K562 (cell line): ENCODE measurements at regions not wholly inside any gene's neighbourhood (a gene's known extent, or its start where the extent isn't known, plus 50 kb on each side); places are given as distances from the start of the nearest gene placed in this dataset.

ENCODE experiments used
- ATAC-seq: fragments of 200-7000 bp; cut with Tn5 transposase; 3 replicates; pipeline ENCODE4 v1.9.1; 2020; ENCODE audit warnings: moderate library complexity
- BruUV-seq: library from RNA; stranded (reverse); fragments of 400-500 nt; replicated peaks from 2 replicates; lab custom pipeline; 2021; lab: Mats Ljungman, UMichigan
- CTCF ChIA-PET: fragments of 300-600 bp; formaldehyde crosslinking; extraction: SDS; loops from one replicate; lab custom pipeline; 2021; ENCODE audit warnings: low intra/inter-chr PET ratio; lab: Yijun Ruan, JAX
- POLR2A ChIA-PET: fragments of 300-600, 350-650 bp; sonication (Branson Sonifier 250); formaldehyde crosslinking; extraction: SDS; loops from one replicate; lab custom pipeline; 2021; ENCODE audit warnings: antibody characterized with exemption, inconsistent platforms; lab: Yijun Ruan, JAX
- DNase-seq, 4 experiments: peaks; one replicate each; pipeline versions ENCODE4 v3.0.0 to v3.0.0-alpha.2; 2011 to 2018; ENCODE audit warnings: low spot score in 3 of 4, mixed read lengths in 3 of 4; ENCODE audit errors: extremely low read depth in 1 of 4
- FAIRE-seq: peaks from 2 replicates; lab custom pipeline; 2011; peaks lifted over from hg19 to GRCh38; lab: Jason Lieb, UNC
- H2AFZ ChIP-seq: 2 replicates; pipeline ENCODE4 v1.6.0; 2011; ENCODE audit warnings: low read depth, low read length, control low read depth, inconsistent platforms
- H3K27ac ChIP-seq: fragments of 200-600 bp; 3 replicates; pipeline ENCODE4 v1.8.0; 2011; ENCODE audit warnings: low read depth, mild to moderate bottlenecking, control low read depth, inconsistent platforms, low read length, moderate library complexity, mixed read lengths; ENCODE audit errors: extremely low read depth
- H3K27me3 ChIP-seq, 2 experiments: fragments of 300-600 bp in 1 of 2; 2 replicates in 1 of 2; 3 replicates in 1 of 2; pipeline versions ENCODE4 v1.6.0 to v1.8.0; 2011; ENCODE audit warnings: inconsistent platforms in 2 of 2, low read length in 2 of 2, mild to moderate bottlenecking in 1 of 2, mixed read lengths in 1 of 2, moderate library complexity in 1 of 2; ENCODE audit not compliant: control insufficient read depth in 2 of 2, insufficient read depth in 2 of 2
- H3K36me3 ChIP-seq: fragments of 300-600 bp; 3 replicates; pipeline ENCODE4 v1.8.0; 2011; ENCODE audit warnings: mild to moderate bottlenecking, low read length, inconsistent platforms; ENCODE audit not compliant: control insufficient read depth, insufficient read depth
- H3K4me1 ChIP-seq, 2 experiments: fragments of 200-600 bp in 1 of 2; replicated peaks in 1 of 2; 2 replicates in 1 of 2; 3 replicates in 1 of 2; pipeline versions ENCODE4 v1.5.1 to v1.8.0; 2011; ENCODE audit warnings: inconsistent platforms in 2 of 2, low read length in 2 of 2, mild to moderate bottlenecking in 1 of 2, mixed read lengths in 1 of 2, moderate library complexity in 1 of 2; ENCODE audit not compliant: control insufficient read depth in 2 of 2, insufficient read depth in 2 of 2
- H3K4me2 ChIP-seq: 2 replicates; pipeline ENCODE4 v1.6.1; 2011; ENCODE audit warnings: low read length, control low read depth, inconsistent platforms, mixed read lengths; ENCODE audit not compliant: insufficient read depth
- H3K4me3 ChIP-seq: fragments of 200-600 bp; sonication (generic), shearing (Covaris generic); 2 replicates; pipeline ENCODE4 v1.5.1; 2016; ENCODE audit warnings: control low read depth, inconsistent platforms
- H3K79me2 ChIP-seq: fragments of 200-600 bp; 3 replicates; pipeline ENCODE4 v1.8.0; 2011; ENCODE audit warnings: low read length, inconsistent platforms; ENCODE audit not compliant: control insufficient read depth, insufficient read depth
- H3K9ac ChIP-seq, 2 experiments: 2 replicates each; pipeline versions ENCODE4 v1.6.0 to v1.6.1; 2011; ENCODE audit warnings: low read depth in 2 of 2, low read length in 2 of 2, control low read depth in 1 of 2, inconsistent platforms in 1 of 2, mild to moderate bottlenecking in 1 of 2, mixed read lengths in 1 of 2; ENCODE audit not compliant: insufficient read depth in 1 of 2
- H3K9me1 ChIP-seq: one replicate; pipeline ENCODE4 v1.6.0; 2011; ENCODE audit warnings: inconsistent platforms, mild to moderate bottlenecking, low read length, moderate library complexity; ENCODE audit not compliant: control insufficient read depth, insufficient read depth
- H3K9me3 ChIP-seq: replicated peaks from 2 replicates; pipeline ENCODE4 v1.5.1; 2011; ENCODE audit warnings: low read depth, low read length, inconsistent platforms; ENCODE audit not compliant: control insufficient read depth, insufficient read depth
- H4K20me1 ChIP-seq: replicated peaks from 2 replicates; pipeline ENCODE4 v1.6.1; 2011; ENCODE audit warnings: low read length, inconsistent platforms, mixed read lengths; ENCODE audit not compliant: control insufficient read depth, insufficient read depth
- ARHGAP35 ChIP-seq: fragments of 450-650 bp; IDR thresholded peaks from 2 replicates; pipeline ENCODE4 v1.6.1; 2018; ENCODE audit not compliant: partially characterized antibody
- CAMTA2 ChIP-seq: fragments of 250-450 bp; sonication (Bioruptor Pico); conservative IDR thresholded peaks from 2 replicates; pipeline ENCODE4 v1.5.1; 2022
- CBFA2T2 ChIP-seq: fragments of 450-650 bp; conservative IDR thresholded peaks from 2 replicates; pipeline ENCODE4 v1.6.1; 2017; ENCODE audit warnings: mild to moderate bottlenecking
- CBFB ChIP-seq: sonication (generic); formaldehyde crosslinking; IDR thresholded peaks from 2 replicates; pipeline ENCODE4 v1.4.0; 2020; ENCODE audit warnings: mild to moderate bottlenecking, missing genetic modification reagents
- CHD1 ChIP-seq: fragments of 200-600 bp; sonication (generic); IDR thresholded peaks from one replicate; pipeline ENCODE4 v1.6.1; 2012; ENCODE audit warnings: mild to moderate bottlenecking, moderate library complexity, low read length, inconsistent platforms
- DIDO1 ChIP-seq: fragments of 450-650 bp; IDR thresholded peaks from 2 replicates; pipeline ENCODE4 v1.6.1; 2016; ENCODE audit warnings: low read depth, missing biosample characterization, missing genetic modification characterization
- HNRNPK ChIP-seq: fragments of 200-400 bp; formaldehyde crosslinking; IDR thresholded peaks from one replicate; pipeline ENCODE4 v1.6.1; 2018; ENCODE audit warnings: mild to moderate bottlenecking, low read depth, low read length; ENCODE audit not compliant: poor library complexity, severe bottlenecking
- LCOR ChIP-seq: sonication (generic); formaldehyde crosslinking; IDR thresholded peaks from 2 replicates; pipeline ENCODE4 v1.8.0; 2022; ENCODE audit warnings: mild to moderate bottlenecking, missing genetic modification reagents
- MEF2D ChIP-seq: conservative IDR thresholded peaks from 2 replicates; pipeline ENCODE4 v1.6.1; 2016; ENCODE audit warnings: low read depth, missing genetic modification characterization, missing compliant biosample characterization
- PCBP2 ChIP-seq: fragments of 200-400 bp; formaldehyde crosslinking; IDR thresholded peaks from 2 replicates; pipeline ENCODE4 v1.6.1; 2018; ENCODE audit warnings: low read length, low read depth, mild to moderate bottlenecking, moderate library complexity; ENCODE audit not compliant: poor library complexity, severe bottlenecking
- PHB ChIP-seq: fragments of 250-450 bp; sonication (Bioruptor Pico); IDR thresholded peaks from 2 replicates; pipeline ENCODE4 v1.5.0; 2021
- STAG1 ChIP-seq: sonication (generic); formaldehyde crosslinking; IDR thresholded peaks from 2 replicates; pipeline ENCODE4 v1.5.0; 2020; ENCODE audit warnings: missing genetic modification reagents, borderline replicate concordance
- TRIM28 ChIP-seq: fragments of 450-650 bp; IDR thresholded peaks from 2 replicates; pipeline ENCODE4 v1.6.1; 2017
- ZNF347 ChIP-seq: fragments of 450-650 bp; formaldehyde crosslinking; IDR thresholded peaks from 2 replicates; pipeline ENCODE4 v1.4.0; 2020; ENCODE audit warnings: low read depth, mild to moderate bottlenecking, moderate library complexity
- ZNF764 ChIP-seq: fragments of 250-450 bp; sonication (Bioruptor Pico); IDR thresholded peaks from 2 replicates; pipeline ENCODE4 v1.4.0; 2020; ENCODE audit warnings: low read depth, mild to moderate bottlenecking, moderate library complexity
- WGBS: fragments of 100-300 bp; shearing (Covaris generic); methylation state at CpG from one replicate; pipeline ENCODE4 v1.1.6; 2016; ENCODE audit warnings: low coverage, mixed read lengths; ENCODE audit not compliant: insufficient coverage; ENCODE audit errors: missing lambda C conversion rate; 5-methylcytosine and 5-hydroxymethylcytosine counted together
- in situ Hi-C: fragments of 300-500 bp; cut with MboI; formaldehyde crosslinking; loops from 4 replicates; pipeline ENCODE4 v1.15.0; 2018; ENCODE audit warnings: inconsistent platforms, mixed read lengths
- intact Hi-C: fragments of 100-400 bp; cut with micrococcal nuclease; formaldehyde crosslinking; loops from 2 replicates; pipeline ENCODE4 v1.14.2; 2022
- TF ChIP-seq, protein P1 (sequence below): fragments of 450-650 bp; IDR thresholded peaks from 2 replicates; pipeline ENCODE4 v1.6.1; 2014; ENCODE audit warnings: low read depth, mild to moderate bottlenecking, moderate library complexity, borderline replicate concordance
- TF ChIP-seq, protein P2 (sequence below): fragments of 250-450 bp; sonication (Bioruptor Pico); IDR thresholded peaks from 2 replicates; pipeline ENCODE4 v1.5.0; 2021
- TF ChIP-seq, protein P3 (sequence below): fragments of 250-450 bp; sonication (Bioruptor Pico); IDR thresholded peaks from 2 replicates; pipeline ENCODE4 v1.4.0; 2020; ENCODE audit warnings: borderline replicate concordance
- TF ChIP-seq, protein P4 (sequence below): sonication (generic); formaldehyde crosslinking; IDR thresholded peaks from 2 replicates; pipeline ENCODE4 v1.8.0; 2022; ENCODE audit warnings: mild to moderate bottlenecking, missing genetic modification reagents

DNA sequence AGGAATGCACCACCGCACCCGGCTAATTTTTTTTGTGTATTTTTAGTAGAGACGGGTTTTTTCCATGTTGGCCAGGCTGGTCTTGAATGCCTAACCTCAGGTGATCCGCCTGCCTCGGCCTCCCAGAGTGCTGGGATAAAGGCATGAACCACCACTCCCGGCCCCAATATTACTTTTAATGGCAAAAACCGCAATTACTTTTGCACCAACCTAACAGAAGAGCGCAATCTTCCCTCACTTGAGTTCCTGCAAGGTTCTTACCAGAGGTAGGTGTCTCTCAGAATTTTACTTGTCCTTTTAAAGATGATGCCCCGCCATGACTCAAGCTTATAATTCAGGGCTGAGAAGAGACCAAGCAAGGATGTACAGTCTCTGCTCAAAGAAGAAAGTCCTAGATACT, 1774.1 kb upstream of the PCDH20 start:
- Histone ChIP-seq H3K27me3 (no peaks in the 10 kb centered on the region), H3K36me3 (no peaks in the 10 kb centered on the region), H3K4me3 (no peak overlapping the region), H3K9me3 (no peaks in the 10 kb centered on the region), H4K20me1 (no peaks in the 10 kb centered on the region), H3K9ac (no peak overlapping the region), H3K27ac (no peak overlapping the region), H3K79me2 (no peaks in the 10 kb centered on the region), H2AFZ (no peak overlapping the region), H3K4me1 (no peaks in the 10 kb centered on the region), H3K4me2 (no peak overlapping the region), H3K9me1 (no peaks in the 10 kb centered on the region)
- CTCF ChIA-PET: no interaction called here
- intact Hi-C loops: no loop called here
- in situ Hi-C loops: no loop called here
- no peak for ATAC-seq
- DNase-seq: no peak
- FAIRE-seq: no peak
- no TSS peak for BruUV-seq
- TF ChIP-seq PHB (no peak), STAG1 (no peak), PCBP2 (no peak), DIDO1 (tag) (no peak), CHD1 (no peak), TRIM28 (no peak), ZNF764 (CRISPR knock-in tag) (no peak), CBFA2T2 (no peak), HNRNPK (no peak), ARHGAP35 (no peak), MEF2D (no peak), ZNF347 (CRISPR knock-in tag) (no peak), CAMTA2 (no peak), CBFB (CRISPR knock-in tag) (no peak), LCOR (no peak)
- TF ChIP-seq, protein P1, sequence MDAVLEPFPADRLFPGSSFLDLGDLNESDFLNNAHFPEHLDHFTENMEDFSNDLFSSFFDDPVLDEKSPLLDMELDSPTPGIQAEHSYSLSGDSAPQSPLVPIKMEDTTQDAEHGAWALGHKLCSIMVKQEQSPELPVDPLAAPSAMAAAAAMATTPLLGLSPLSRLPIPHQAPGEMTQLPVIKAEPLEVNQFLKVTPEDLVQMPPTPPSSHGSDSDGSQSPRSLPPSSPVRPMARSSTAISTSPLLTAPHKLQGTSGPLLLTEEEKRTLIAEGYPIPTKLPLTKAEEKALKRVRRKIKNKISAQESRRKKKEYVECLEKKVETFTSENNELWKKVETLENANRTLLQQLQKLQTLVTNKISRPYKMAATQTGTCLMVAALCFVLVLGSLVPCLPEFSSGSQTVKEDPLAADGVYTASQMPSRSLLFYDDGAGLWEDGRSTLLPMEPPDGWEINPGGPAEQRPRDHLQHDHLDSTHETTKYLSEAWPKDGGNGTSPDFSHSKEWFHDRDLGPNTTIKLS: no peak
- TF ChIP-seq, protein P2, sequence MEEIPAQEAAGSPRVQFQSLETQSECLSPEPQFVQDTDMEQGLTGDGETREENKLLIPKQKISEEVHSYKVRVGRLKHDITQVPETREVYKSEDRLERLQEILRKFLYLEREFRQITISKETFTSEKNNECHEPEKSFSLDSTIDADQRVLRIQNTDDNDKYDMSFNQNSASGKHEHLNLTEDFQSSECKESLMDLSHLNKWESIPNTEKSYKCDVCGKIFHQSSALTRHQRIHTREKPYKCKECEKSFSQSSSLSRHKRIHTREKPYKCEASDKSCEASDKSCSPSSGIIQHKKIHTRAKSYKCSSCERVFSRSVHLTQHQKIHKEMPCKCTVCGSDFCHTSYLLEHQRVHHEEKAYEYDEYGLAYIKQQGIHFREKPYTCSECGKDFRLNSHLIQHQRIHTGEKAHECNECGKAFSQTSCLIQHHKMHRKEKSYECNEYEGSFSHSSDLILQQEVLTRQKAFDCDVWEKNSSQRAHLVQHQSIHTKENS (CRISPR knock-in tag): no peak
- TF ChIP-seq, protein P3, sequence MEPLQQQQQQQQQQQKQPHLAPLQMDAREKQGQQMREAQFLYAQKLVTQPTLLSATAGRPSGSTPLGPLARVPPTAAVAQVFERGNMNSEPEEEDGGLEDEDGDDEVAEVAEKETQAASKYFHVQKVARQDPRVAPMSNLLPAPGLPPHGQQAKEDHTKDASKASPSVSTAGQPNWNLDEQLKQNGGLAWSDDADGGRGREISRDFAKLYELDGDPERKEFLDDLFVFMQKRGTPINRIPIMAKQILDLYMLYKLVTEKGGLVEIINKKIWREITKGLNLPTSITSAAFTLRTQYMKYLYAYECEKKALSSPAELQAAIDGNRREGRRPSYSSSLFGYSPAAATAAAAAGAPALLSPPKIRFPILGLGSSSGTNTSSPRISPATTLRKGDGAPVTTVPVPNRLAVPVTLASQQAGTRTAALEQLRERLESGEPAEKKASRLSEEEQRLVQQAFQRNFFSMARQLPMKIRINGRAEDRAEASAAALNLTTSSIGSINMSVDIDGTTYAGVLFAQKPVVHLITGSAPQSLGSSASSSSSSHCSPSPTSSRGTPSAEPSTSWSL (CRISPR knock-in tag): no peak
- TF ChIP-seq, protein P4, sequence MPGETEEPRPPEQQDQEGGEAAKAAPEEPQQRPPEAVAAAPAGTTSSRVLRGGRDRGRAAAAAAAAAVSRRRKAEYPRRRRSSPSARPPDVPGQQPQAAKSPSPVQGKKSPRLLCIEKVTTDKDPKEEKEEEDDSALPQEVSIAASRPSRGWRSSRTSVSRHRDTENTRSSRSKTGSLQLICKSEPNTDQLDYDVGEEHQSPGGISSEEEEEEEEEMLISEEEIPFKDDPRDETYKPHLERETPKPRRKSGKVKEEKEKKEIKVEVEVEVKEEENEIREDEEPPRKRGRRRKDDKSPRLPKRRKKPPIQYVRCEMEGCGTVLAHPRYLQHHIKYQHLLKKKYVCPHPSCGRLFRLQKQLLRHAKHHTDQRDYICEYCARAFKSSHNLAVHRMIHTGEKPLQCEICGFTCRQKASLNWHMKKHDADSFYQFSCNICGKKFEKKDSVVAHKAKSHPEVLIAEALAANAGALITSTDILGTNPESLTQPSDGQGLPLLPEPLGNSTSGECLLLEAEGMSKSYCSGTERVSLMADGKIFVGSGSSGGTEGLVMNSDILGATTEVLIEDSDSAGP (CRISPR knock-in tag): no peak
- 0% methylated on average over 7 of the region's 9 CpGs for WGBS
- POLR2A ChIA-PET: no interaction called here
